ENCODE measurements at regions not wholly inside any gene's neighbourhood (a gene's known extent, or its start where the extent isn't known, plus 50 kb on each side); places are given as distances from the start of the nearest gene placed in this dataset.

GRCh38 chr5:8660133-8660893, 791.4 kb downstream of the MTRR start:
- intact Hi-C loops (cut with DNase I; ENCODE audit: low total_unique reads) = no loop called here
- 55 to 74% methylated on average over 3 to 4 of the region's 4 CpGs for WGBS, 2 donors (ENCODE audit: low coverage in 1 of 2)
- no peak for DNase-seq

GRCh38 chr5:8663374-8663773, 794.4 kb downstream of the MTRR start:
- Histone ChIP-seq H3K4me3 (no peak overlapping the region), H3K27ac (no peak overlapping the region), H3K27me3 (no peaks in the 10 kb centered on the region), H3K4me1 (no peaks in the 10 kb centered on the region), H3K9me3 (no peaks in the 10 kb centered on the region), H3K36me3 (no peaks in the 10 kb centered on the region)
- intact Hi-C loops (cut with DNase I; ENCODE audit: low total_unique reads) (no loop called here), in situ Hi-C loops (cut with MboI; ENCODE audit: low pct_ligation_motif_present in 1 of 4, low pct_unique_long_range_greater_than_20kb in 1 of 4, low sequenced_read_pairs in 3 of 4) (no loop called here)
- no peak for DNase-seq
- 89 to 100% methylated on average over 3 to 6 of the region's 6 CpGs for WGBS, 2 donors (ENCODE audit: low coverage in 1 of 2)
- TF ChIP-seq EP300 (IDR thresholded peaks at IDR 0.05; ENCODE audit: low read depth) = no peak
- no peak for TF ChIP-seq POLR2A (IDR thresholded peaks at IDR 0.05)
- no peak for TF ChIP-seq POLR2AphosphoS5 (IDR thresholded peaks at IDR 0.05)
- no peak for TF ChIP-seq CTCF (IDR thresholded peaks at IDR 0.05)

More at GRCh38 chr5:8660133-8660893, 791.4 kb downstream of the MTRR start:
- Histone ChIP-seq H3K27me3 (no peaks in the 10 kb centered on the region), H3K9me3 (no peaks in the 10 kb centered on the region), H3K27ac (no peak overlapping the region), H3K36me3 (no peaks in the 10 kb centered on the region), H3K4me3 (no peak overlapping the region), H3K4me1 (no peaks in the 10 kb centered on the region)
- in situ Hi-C loops (cut with MboI; ENCODE audit: low pct_ligation_motif_present in 1 of 4, low pct_unique_long_range_greater_than_20kb in 1 of 4, low sequenced_read_pairs in 3 of 4) = no loop called here
- TF ChIP-seq POLR2A (IDR thresholded peaks at IDR 0.05) = no peak

- Histone ChIP-seq H3K27ac (no peak overlapping the region), H3K36me3 (no peaks in the 10 kb centered on the region), H3K4me3 (no peak overlapping the region), H3K9me3 (no peaks in the 10 kb centered on the region), H3K27me3 (no peaks in the 10 kb centered on the region), H3K4me1 (no peaks in the 10 kb centered on the region)
- TF ChIP-seq POLR2A (IDR thresholded peaks at IDR 0.05) = no peak
- no peak for TF ChIP-seq EP300 (IDR thresholded peaks at IDR 0.05; ENCODE audit: low read depth)
- TF ChIP-seq CTCF (IDR thresholded peaks at IDR 0.05) = no peak
- TF ChIP-seq POLR2AphosphoS5 (IDR thresholded peaks at IDR 0.05) = no peak
- no peak for DNase-seq
- intact Hi-C loops (cut with DNase I; ENCODE audit: low total_unique reads) = no loop called here
- in situ Hi-C loops (cut with MboI; ENCODE audit: low pct_ligation_motif_present in 1 of 4, low pct_unique_long_range_greater_than_20kb in 1 of 4, low sequenced_read_pairs in 3 of 4) = no loop called here
- 21 to 29% methylated on average over 2 of the region's 2 CpGs for WGBS, 2 donors (ENCODE audit: low coverage in 1 of 2)
These were observed 806.2 kb downstream of the MTRR start for GRCh38 chr5:8675182-8675581.

- in situ Hi-C loops (cut with MboI; ENCODE audit: low pct_ligation_motif_present in 1 of 4, low pct_unique_long_range_greater_than_20kb in 1 of 4, low sequenced_read_pairs in 3 of 4) = no loop called here
- no peak for DNase-seq
- intact Hi-C loops (cut with DNase I; ENCODE audit: low total_unique reads) = no loop called here
- H3K36me3 ChIP-seq = no peaks in the 10 kb centered on the region
- no peak overlapping the region for H3K4me3 ChIP-seq
- H3K27ac ChIP-seq = no peak overlapping the region
- H3K27me3 ChIP-seq = no peaks in the 10 kb centered on the region
- no peaks in the 10 kb centered on the region for H3K4me1 ChIP-seq
- WGBS, 2 donors (ENCODE audit: low coverage in 1 of 2) = 52 to 53% methylated on average over 2 to 3 of the region's 3 CpGs
- H3K9me3 ChIP-seq = no peaks in the 10 kb centered on the region
- no peak for TF ChIP-seq POLR2AphosphoS5 (IDR thresholded peaks at IDR 0.05)
- no peak for TF ChIP-seq EP300 (IDR thresholded peaks at IDR 0.05; ENCODE audit: low read depth)
- TF ChIP-seq CTCF (IDR thresholded peaks at IDR 0.05) = no peak
- no peak for TF ChIP-seq POLR2A (IDR thresholded peaks at IDR 0.05)
These were observed 807.7 kb downstream of the MTRR start for GRCh38 chr5:8676695-8677094.

GRCh38 chr5:8682381-8682780, 813.4 kb downstream of the MTRR start:
- 86 to 88% methylated on average over 3 of the region's 3 CpGs for WGBS, 2 donors (ENCODE audit: low coverage in 1 of 2)

More at GRCh38 chr5:8682381-8682780, 813.4 kb downstream of the MTRR start:
- TF ChIP-seq POLR2A (IDR thresholded peaks at IDR 0.05) = no peak
- no peak for TF ChIP-seq CTCF (IDR thresholded peaks at IDR 0.05)
- TF ChIP-seq EP300 (IDR thresholded peaks at IDR 0.05; ENCODE audit: low read depth) = no peak
- no peak for TF ChIP-seq POLR2AphosphoS5 (IDR thresholded peaks at IDR 0.05)
- Histone ChIP-seq H3K9me3 (no peaks in the 10 kb centered on the region), H3K4me1 (no peaks in the 10 kb centered on the region), H3K27me3 (no peaks in the 10 kb centered on the region), H3K4me3 (no peak overlapping the region), H3K36me3 (no peaks in the 10 kb centered on the region), H3K27ac (no peak overlapping the region)
- DNase-seq = no peak
- intact Hi-C loops (cut with DNase I; ENCODE audit: low total_unique reads) (no loop called here), in situ Hi-C loops (cut with MboI; ENCODE audit: low pct_ligation_motif_present in 1 of 4, low pct_unique_long_range_greater_than_20kb in 1 of 4, low sequenced_read_pairs in 3 of 4) (no loop called here)

All from transverse colon (tissue), 4 donors.